Skin epidermis (tissue), 12 donors: ENCODE measurements at regions not wholly inside any gene's neighbourhood (a gene's known extent, or its start where the extent isn't known, plus 50 kb on each side); places are given as distances from the start of the nearest gene placed in this dataset.

Experiments used
- H3K27ac ChIP-seq, 21 experiments: fragments of 200-600 bp; sonication (generic) in 11 of 21; one replicate each; pipeline ENCODE4 v1.5.0; 2020; ENCODE audit warnings: mild to moderate bottlenecking in 3 of 21, inconsistent platforms in 2 of 21, moderate library complexity in 2 of 21
- H3K4me3 ChIP-seq, 7 experiments: fragments of 200-600 bp; sonication (generic) in 2 of 7; one replicate each; pipeline ENCODE4 v1.5.0; 2020; ENCODE audit warnings: inconsistent platforms in 2 of 7, mild to moderate bottlenecking in 2 of 7, moderate library complexity in 1 of 7

GRCh38 chr2:150552041-150552820 is 64.8 kb upstream of the RND3 start:
- H3K27ac ChIP-seq, result no peak overlapping the region
- H3K4me3 ChIP-seq, result no peak overlapping the region

- H3K4me3 ChIP-seq, result no peak overlapping the region
- H3K27ac ChIP-seq, result no peak overlapping the region
Observed at GRCh38 chr2:150549381-150549780, 61.9 kb upstream of the RND3 start.

- Histone ChIP-seq H3K4me3 (no peak overlapping the region), H3K27ac (no peak overlapping the region)
Observed at GRCh38 chr2:150548527-150548926, 61.1 kb upstream of the RND3 start.

- H3K4me3 ChIP-seq, result no peak overlapping the region
- H3K27ac ChIP-seq, result no peak overlapping the region
Observed at GRCh38 chr2:150545916-150546315, 58.4 kb upstream of the RND3 start.

GRCh38 chr2:150544731-150545130 is 57.3 kb upstream of the RND3 start:
- Histone ChIP-seq H3K4me3 (no peak overlapping the region), H3K27ac (no peak overlapping the region)

GRCh38 chr2:150542692-150543091 is 55.2 kb upstream of the RND3 start:
- Histone ChIP-seq H3K27ac (no peak overlapping the region), H3K4me3 (no peak overlapping the region)

GRCh38 chr2:150542172-150542571 is 54.7 kb upstream of the RND3 start:
- H3K27ac ChIP-seq, result no peak overlapping the region
- no peak overlapping the region for H3K4me3 ChIP-seq

GRCh38 chr2:150538651-150539201 is 51.3 kb upstream of the RND3 start:
- H3K4me3 ChIP-seq, result no peak overlapping the region
- peak overlapping the region in 8 of 21 experiments; percentile 7 to 78 (median 39) for H3K27ac ChIP-seq
